ENCODE measurements at regions not wholly inside any gene's neighbourhood (a gene's known extent, or its start where the extent isn't known, plus 50 kb on each side); places are given as distances from the start of the nearest gene placed in this dataset.

- H3K4me1 ChIP-seq = no peaks in the 10 kb centered on the region
- H3K36me3 ChIP-seq (ENCODE audit: insufficient read depth in 1 of 2, low read depth in 1 of 2) = no peaks in the 10 kb centered on the region
- H3K9me3 ChIP-seq = no peaks in the 10 kb centered on the region
- H3K27me3 ChIP-seq (ENCODE audit: insufficient read depth in 3 of 3, low read length in 2 of 3) = no peaks in the 10 kb centered on the region
- ATAC-seq (no peak), DNase-seq (no peak)
- TF ChIP-seq CTCF (IDR thresholded peaks at IDR 0.05) = no peak
- intact Hi-C loops (cut with DNase I) = no loop called here
- 28 to 34% (median 28%) methylated on average over 6 of the region's 6 CpGs for WGBS, 3 donors
- no peak overlapping the region for H3K27ac ChIP-seq
- H3K4me3 ChIP-seq = no peak overlapping the region
Observed at GRCh38 chr4:124415146-124415545, 297.4 kb downstream of the ANKRD50 start.

GRCh38 chr4:124417371-124417770, 295.2 kb downstream of the ANKRD50 start:
- ATAC-seq (no peak), DNase-seq (no peak)
- intact Hi-C loops (cut with DNase I) = no loop called here
- no peaks in the 10 kb centered on the region for H3K4me1 ChIP-seq
- H3K27ac ChIP-seq = no peak overlapping the region
- no peaks in the 10 kb centered on the region for H3K9me3 ChIP-seq
- TF ChIP-seq CTCF (IDR thresholded peaks at IDR 0.05) = no peak
- no peak overlapping the region for H3K4me3 ChIP-seq
- no peaks in the 10 kb centered on the region for H3K36me3 ChIP-seq (ENCODE audit: insufficient read depth in 1 of 2, low read depth in 1 of 2)
- WGBS, 3 donors = 76 to 99% (median 80%) methylated on average over 2 of the region's 2 CpGs
- no peaks in the 10 kb centered on the region for H3K27me3 ChIP-seq (ENCODE audit: insufficient read depth in 3 of 3, low read length in 2 of 3)

- intact Hi-C loops (cut with DNase I) = no loop called here
- Histone ChIP-seq H3K4me1 (no peaks in the 10 kb centered on the region), H3K9me3 (no peaks in the 10 kb centered on the region), H3K27me3 (ENCODE audit: insufficient read depth in 3 of 3, low read length in 2 of 3) (no peaks in the 10 kb centered on the region), H3K4me3 (no peak overlapping the region), H3K36me3 (ENCODE audit: insufficient read depth in 1 of 2, low read depth in 1 of 2) (no peaks in the 10 kb centered on the region), H3K27ac (no peak overlapping the region)
- DNase-seq = no peak
- TF ChIP-seq CTCF (IDR thresholded peaks at IDR 0.05) = no peak
- no peak for ATAC-seq
- WGBS, 3 donors = 89 to 94% (median 93%) methylated on average over 3 of the region's 3 CpGs
Observed at GRCh38 chr4:124420166-124420695, 292.3 kb downstream of the ANKRD50 start.

GRCh38 chr4:124423160-124423559, 289.4 kb downstream of the ANKRD50 start:
- 83 to 90% (median 83%) methylated on average over 1 of the region's 1 CpG for WGBS, 3 donors
- no peaks in the 10 kb centered on the region for H3K27me3 ChIP-seq (ENCODE audit: insufficient read depth in 3 of 3, low read length in 2 of 3)
- TF ChIP-seq CTCF (IDR thresholded peaks at IDR 0.05) = no peak

GRCh38 chr4:124426279-124426678, 286.3 kb downstream of the ANKRD50 start:
- no peak for DNase-seq
- ATAC-seq = no peak
- WGBS, 3 donors = 0 to 1% (median 0%) methylated on average over 1 of the region's 1 CpG
- no peaks in the 10 kb centered on the region for H3K27me3 ChIP-seq (ENCODE audit: insufficient read depth in 3 of 3, low read length in 2 of 3)
- intact Hi-C loops (cut with DNase I) = no loop called here
- H3K4me3 ChIP-seq = no peak overlapping the region
- no peak for TF ChIP-seq CTCF (IDR thresholded peaks at IDR 0.05)
- peaks cover 3% of the 10 kb centered on the region for H3K4me1 ChIP-seq
- H3K9me3 ChIP-seq = no peaks in the 10 kb centered on the region
- H3K27ac ChIP-seq = no peak overlapping the region
- no peaks in the 10 kb centered on the region for H3K36me3 ChIP-seq (ENCODE audit: insufficient read depth in 1 of 2, low read depth in 1 of 2)

More at GRCh38 chr4:124423160-124423559, 289.4 kb downstream of the ANKRD50 start:
- Histone ChIP-seq H3K4me1 (peaks cover 3% of the 10 kb centered on the region), H3K9me3 (no peaks in the 10 kb centered on the region), H3K36me3 (ENCODE audit: insufficient read depth in 1 of 2, low read depth in 1 of 2) (no peaks in the 10 kb centered on the region), H3K4me3 (no peak overlapping the region), H3K27ac (no peak overlapping the region)
- intact Hi-C loops (cut with DNase I) = no loop called here
- no peak for ATAC-seq
- DNase-seq = no peak

Measured in psoas muscle (tissue), 7 donors.